HG03045 (cell line): ENCODE measurements at regions not wholly inside any gene's neighbourhood (a gene's known extent, or its start where the extent isn't known, plus 50 kb on each side); places are given as distances from the start of the nearest gene placed in this dataset.

Source experiments
- ATAC-seq: cut with Tn5 transposase; IDR thresholded peaks from one replicate; pipeline ENCODE4 v1.9.1; 2021; ENCODE audit warnings: mild to moderate bottlenecking, moderate library complexity; ENCODE audit not compliant: unreplicated experiment

DNA sequence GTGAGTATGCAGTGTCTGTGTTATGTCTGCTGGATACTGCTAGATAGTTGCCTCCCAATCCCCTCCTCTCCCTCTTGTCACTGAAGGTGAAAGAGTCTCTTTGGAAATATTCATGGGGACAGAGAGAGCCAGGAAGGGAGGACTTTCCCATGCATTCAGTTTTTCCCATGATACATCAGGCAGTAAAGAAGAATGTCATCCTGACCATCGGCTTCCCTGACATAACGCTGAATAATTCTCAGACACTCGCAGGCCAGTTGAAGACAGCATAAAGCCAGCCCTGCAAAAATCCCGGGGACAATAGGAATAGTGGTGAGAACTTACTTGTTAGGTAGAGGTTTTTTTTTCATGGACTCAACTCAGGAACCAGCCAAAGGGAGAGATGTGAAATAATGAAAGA lies 58.1 kb downstream of the KLF4 start:
- no peak for ATAC-seq

GRCh38 chr9:107430071-107430470 lies 59.5 kb downstream of the KLF4 start:
- no peak for ATAC-seq

GRCh38 chr9:107426126-107426525 lies 63.4 kb downstream of the KLF4 start:
- no peak for ATAC-seq

GRCh38 chr9:107425101-107426025 lies 64.2 kb downstream of the KLF4 start:
- ATAC-seq = peak; percentile 90

DNA sequence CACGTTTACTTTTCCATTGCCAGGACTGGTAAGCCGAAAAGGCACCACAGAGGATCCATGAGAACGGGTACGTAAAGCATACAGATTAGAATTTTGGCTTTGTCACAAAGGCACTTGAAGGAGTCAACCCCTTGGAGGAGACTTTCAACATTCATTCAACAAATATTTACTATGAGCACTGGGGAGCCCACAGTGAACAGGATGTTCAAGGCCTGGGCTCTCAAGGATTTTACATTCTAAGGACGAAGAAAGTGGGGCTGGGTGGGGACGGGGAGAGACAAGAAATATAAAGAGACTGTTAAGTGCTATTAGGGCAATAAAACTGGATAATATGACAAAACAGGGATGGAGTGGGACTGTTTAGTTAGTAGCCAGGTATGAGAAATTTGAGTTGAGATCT lies 66.0 kb downstream of the KLF4 start:
- no peak for ATAC-seq

GRCh38 chr9:107422189-107423185 lies 67.1 kb downstream of the KLF4 start:
- ATAC-seq = no peak

DNA sequence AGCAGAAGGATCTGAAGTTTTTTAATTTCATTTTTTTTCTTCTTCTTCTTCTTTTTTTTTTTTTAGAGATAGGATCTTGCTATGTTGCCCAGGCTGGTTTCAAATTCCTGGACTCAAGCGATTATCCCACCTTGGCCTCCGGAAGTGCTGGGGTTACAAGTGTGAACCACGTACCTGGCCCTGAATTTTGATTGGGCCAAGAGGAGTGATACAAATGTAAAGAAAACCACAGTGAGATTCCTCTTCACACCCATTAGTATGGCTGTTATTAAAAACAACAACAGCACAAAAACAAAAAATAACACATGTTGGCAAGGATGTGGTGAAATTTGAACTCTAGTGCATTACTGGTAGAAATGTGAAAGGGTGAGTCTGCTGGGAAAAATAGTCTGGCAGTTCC lies 79.1 kb downstream of the KLF4 start:
- no peak for ATAC-seq

- no peak for ATAC-seq
Measured at GRCh38 chr9:107409581-107410389, 79.8 kb downstream of the KLF4 start.

DNA sequence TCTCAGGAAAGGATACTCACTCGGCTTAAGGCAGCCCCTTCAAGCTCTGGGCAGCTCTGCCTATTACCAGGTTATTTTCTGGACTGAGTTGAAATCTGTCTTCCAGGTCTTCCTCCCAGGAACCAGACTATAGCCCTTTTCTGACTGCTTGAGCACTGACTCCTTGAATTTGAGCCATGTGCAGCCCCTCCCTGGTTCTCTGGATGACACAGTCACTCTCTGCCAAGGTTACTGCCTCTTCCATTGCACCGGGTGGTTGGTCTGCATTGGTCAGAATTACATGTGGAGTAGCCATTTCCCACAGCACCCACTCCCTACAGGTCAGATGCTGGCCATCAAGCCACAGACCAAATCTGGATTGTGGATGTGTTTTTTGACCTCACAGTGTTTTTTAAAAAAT lies 81.9 kb downstream of the KLF4 start:
- no peak for ATAC-seq

DNA sequence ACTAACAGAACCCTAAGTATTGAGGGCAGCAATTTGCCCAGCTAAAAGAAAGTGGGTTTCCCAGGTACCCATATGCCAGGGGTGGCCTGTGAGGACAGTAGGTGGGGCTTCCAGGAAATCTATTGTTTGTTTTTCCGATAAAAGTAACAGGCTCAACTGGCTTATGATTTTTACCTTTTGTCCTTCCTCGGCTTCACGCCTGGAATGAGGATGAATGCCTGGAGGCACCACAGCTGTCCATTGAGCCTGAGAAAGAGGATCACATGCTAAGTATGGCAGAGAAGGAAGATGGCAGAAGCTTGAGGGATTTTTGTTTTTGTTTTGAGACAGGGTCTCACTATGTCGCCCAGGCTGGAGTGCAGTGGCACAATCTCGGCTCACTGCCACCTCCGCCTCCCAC lies 84.1 kb downstream of the KLF4 start:
- no peak for ATAC-seq

GRCh38 chr9:107404736-107405135 lies 84.8 kb downstream of the KLF4 start:
- no peak for ATAC-seq

DNA sequence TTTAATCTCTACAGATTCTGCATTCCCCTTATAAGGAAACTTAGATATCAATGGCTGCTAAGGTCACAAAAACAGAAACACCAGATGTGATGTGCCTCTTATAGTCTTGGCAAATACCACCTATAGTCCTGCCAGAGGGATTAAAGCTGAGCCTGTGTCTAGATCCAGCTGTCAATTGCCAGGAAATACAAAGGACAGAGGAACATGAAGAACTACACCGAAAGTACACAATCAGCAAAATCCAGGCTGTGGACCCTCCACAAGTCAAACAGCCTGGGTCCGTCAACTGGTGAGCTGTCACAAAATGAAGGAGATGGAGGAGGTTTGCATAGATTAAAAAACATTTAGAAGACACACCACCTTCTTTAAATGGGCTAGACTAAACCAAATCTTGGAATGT lies 85.4 kb downstream of the KLF4 start:
- no peak for ATAC-seq

GRCh38 chr9:107397076-107398044 lies 92.2 kb downstream of the KLF4 start:
- no peak for ATAC-seq

DNA sequence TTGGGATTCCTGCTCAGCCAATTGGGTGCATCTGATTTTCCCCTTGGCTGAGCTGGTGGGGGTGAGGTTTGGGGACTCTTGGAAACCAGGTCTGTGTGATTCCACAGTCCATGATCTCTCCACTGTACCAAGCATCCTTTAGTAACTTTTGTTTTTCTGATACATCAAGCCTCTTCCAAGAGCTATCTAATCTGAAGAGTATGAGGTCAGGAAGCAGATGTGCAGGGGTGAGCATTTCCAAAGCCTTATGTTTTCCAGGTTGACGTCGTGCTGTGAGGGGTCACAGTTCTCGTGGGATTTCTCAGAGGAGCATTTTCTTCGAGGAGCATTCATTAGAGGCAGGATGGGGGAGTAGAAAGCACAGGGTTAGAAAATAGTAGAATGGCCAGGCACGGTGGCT lies 95.3 kb downstream of the KLF4 start:
- no peak for ATAC-seq

- no peak for ATAC-seq
Measured at GRCh38 chr9:107390778-107391177, 98.8 kb downstream of the KLF4 start.

- ATAC-seq = no peak
Measured at GRCh38 chr9:107390279-107390678, 99.3 kb downstream of the KLF4 start.

DNA sequence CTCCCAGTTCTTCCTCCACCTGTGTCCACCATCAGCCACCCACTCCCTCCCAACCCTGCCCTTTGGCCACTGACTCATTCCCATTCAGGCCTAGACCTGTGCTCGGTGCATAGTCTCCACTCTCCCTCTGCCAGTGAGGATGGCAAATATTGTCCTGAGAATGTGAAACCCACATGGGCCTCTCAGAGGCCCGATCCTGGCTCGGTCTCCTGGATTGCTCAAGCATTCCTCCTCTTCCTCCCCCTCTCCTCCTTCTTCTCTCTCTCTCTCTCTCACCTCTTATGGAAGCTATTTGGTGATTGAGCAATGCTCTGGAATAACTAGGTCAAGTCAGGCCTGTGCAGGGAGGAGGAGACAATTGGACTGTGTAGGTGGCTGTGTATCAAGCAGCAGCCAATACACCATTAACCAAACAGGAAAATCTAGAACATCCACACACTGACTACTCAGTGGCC lies 99.9 kb downstream of the KLF4 start:
- ATAC-seq = no peak

DNA sequence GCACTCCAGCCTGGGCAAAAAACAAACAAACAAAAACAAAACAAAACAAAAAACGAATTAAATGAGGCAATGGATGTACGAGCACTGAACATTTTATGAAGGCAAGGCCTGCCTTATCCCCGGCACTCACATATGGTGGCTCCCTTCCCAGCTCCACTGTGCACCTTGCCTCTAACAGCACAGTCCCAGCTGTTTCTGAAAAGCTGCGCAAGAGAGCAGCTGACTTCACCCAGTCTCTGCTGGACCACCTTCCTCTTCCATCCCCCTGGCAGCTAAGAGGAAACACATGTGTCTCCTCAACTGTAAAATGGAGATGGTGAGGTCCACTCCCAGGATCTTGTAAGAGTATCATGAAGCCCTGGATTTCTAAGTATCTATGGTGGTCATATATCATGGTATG lies 100.7 kb downstream of the KLF4 start:
- no peak for ATAC-seq

DNA sequence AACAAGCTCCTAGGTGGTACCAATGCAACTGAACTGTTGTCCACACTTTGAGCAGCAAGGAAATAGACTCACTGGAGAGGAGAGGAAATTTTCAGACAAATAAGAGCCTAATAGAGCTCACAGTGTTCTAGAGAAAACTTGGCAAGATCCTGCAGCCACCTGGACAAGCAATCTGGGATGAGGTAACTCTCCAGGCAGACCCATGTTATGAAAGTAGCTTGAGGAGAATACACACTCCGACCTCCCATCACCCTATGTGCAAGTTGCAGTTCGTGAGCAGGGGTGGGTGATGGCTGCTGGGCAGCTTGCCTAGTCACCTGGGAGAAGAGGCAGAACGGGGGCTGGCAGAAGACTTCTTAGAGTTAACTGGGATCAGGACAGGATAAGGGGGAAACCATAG lies 102.2 kb downstream of the KLF4 start:
- ATAC-seq = no peak

DNA sequence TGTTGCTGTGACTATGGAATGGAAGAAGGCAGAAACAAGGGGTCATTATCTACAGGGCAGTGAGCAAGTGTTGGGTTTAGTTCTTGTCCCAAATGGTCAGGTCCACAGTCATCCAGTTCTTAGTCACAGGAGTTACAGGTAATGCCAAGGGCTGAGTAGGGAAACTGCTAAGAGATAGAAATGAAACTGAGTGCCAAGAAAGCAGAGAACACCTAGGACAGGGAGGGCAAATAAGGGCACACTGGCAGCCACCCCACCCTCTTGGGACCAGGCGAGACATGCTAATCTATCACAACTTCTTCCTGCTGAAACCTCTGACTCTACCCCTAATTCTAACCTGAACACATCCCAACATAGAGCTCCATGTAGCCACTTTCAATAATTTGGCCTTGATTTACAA lies 103.2 kb downstream of the KLF4 start:
- ATAC-seq = no peak
